HepG2 (cell line): ENCODE measurements at regions not wholly inside any gene's neighbourhood (a gene's known extent, or its start where the extent isn't known, plus 50 kb on each side); places are given as distances from the start of the nearest gene placed in this dataset.

Source experiments
- ATAC-seq: fragments of 200-7000 bp; cut with Tn5 transposase; 3 replicates; pipeline ENCODE4 v1.9.1; 2020; ENCODE audit warnings: mild to moderate bottlenecking, moderate library complexity
- BruUV-seq: library from RNA; stranded (reverse); fragments of 400-500 nt; replicated peaks from 2 replicates; lab custom pipeline; 2021; lab: Mats Ljungman, UMichigan
- CTCF ChIA-PET: fragments of 300-600 bp; formaldehyde crosslinking; extraction: SDS; loops from one replicate; lab custom pipeline; 2021; ENCODE audit warnings: low total read pairs, inconsistent platforms, low intra/inter-chr PET ratio; lab: Yijun Ruan, JAX
- POLR2A ChIA-PET: fragments of 350-600 bp; sonication (Branson Sonifier 250); formaldehyde crosslinking; loops from one replicate; lab custom pipeline; 2020; ENCODE audit warnings: antibody characterized with exemption, inconsistent platforms; lab: Yijun Ruan, JAX
- DNase-seq: peaks from one replicate; pipeline ENCODE4 v3.0.0-alpha.2; 2015; ENCODE audit warnings: low spot score
- FAIRE-seq: peaks from 3 replicates; lab custom pipeline; 2011; peaks lifted over from hg19 to GRCh38; lab: Jason Lieb, UNC
- H2AFZ ChIP-seq: one replicate; pipeline ENCODE4 v1.6.1; 2011; ENCODE audit warnings: low read length, inconsistent platforms
- H3K27ac ChIP-seq: fragments of 300-600 bp; 3 replicates; pipeline ENCODE4 v1.8.0; 2011; ENCODE audit warnings: mixed run types, mild to moderate bottlenecking, mixed read lengths, low read length, inconsistent platforms; ENCODE audit not compliant: insufficient read depth; ENCODE audit errors: extremely low read length
- H3K27me3 ChIP-seq, 2 experiments: fragments of 200-600 bp in 1 of 2; 2 replicates in 1 of 2; 3 replicates in 1 of 2; pipeline versions ENCODE4 v1.6.0 to v1.8.0; 2011; ENCODE audit warnings: low read length in 2 of 2, mild to moderate bottlenecking in 2 of 2, moderate library complexity in 2 of 2, inconsistent platforms in 1 of 2; ENCODE audit not compliant: insufficient read depth in 2 of 2, control insufficient read depth in 1 of 2
- H3K36me3 ChIP-seq, 2 experiments: fragments of 200-600 bp in 1 of 2; replicated peaks in 1 of 2; 2 replicates in 1 of 2; 3 replicates in 1 of 2; pipeline versions ENCODE4 v1.5.1 to v1.8.0; 2011; ENCODE audit warnings: low read length in 2 of 2, inconsistent platforms in 1 of 2; ENCODE audit not compliant: insufficient read depth in 2 of 2, control insufficient read depth in 1 of 2
- H3K4me1 ChIP-seq: 2 replicates; pipeline ENCODE4 v1.5.1; 2012; ENCODE audit warnings: low read length, inconsistent platforms; ENCODE audit not compliant: insufficient read depth
- H3K4me2 ChIP-seq: 2 replicates; pipeline ENCODE4 v1.6.0; 2011; ENCODE audit warnings: low read depth, low read length, inconsistent platforms
- H3K4me3 ChIP-seq, 3 experiments: fragments of 200-600 bp in 1 of 3; sonication (generic), shearing (Covaris generic) in 1 of 3; replicated peaks in 1 of 3; 2 replicates each; pipeline ENCODE4 v1.5.1; 2011 to 2016; ENCODE audit warnings: low read length in 3 of 3, inconsistent platforms in 2 of 3, low read depth in 2 of 3, mild to moderate bottlenecking in 2 of 3, control low read depth in 1 of 3, mixed read lengths in 1 of 3; ENCODE audit not compliant: insufficient read depth in 1 of 3
- H3K79me2 ChIP-seq: one replicate; pipeline ENCODE4 v1.6.1; 2011; ENCODE audit warnings: low read length, inconsistent platforms; ENCODE audit not compliant: insufficient read depth
- H3K9ac ChIP-seq: 2 replicates; pipeline ENCODE4 v1.6.0; 2011; ENCODE audit warnings: mild to moderate bottlenecking, low read depth, low read length, inconsistent platforms; ENCODE audit not compliant: insufficient read depth
- H3K9me3 ChIP-seq: 2 replicates; pipeline ENCODE4 v1.5.1; 2012; ENCODE audit warnings: mild to moderate bottlenecking, low read length
- H4K20me1 ChIP-seq: 2 replicates; pipeline ENCODE4 v1.6.0; 2011; ENCODE audit warnings: inconsistent platforms, mild to moderate bottlenecking, low read length, moderate library complexity; ENCODE audit not compliant: insufficient read depth
- EHMT2 ChIP-seq: fragments of 200-600 bp; sonication (generic); IDR thresholded peaks from 2 replicates; pipeline ENCODE4 v1.7.0; 2017; ENCODE audit warnings: antibody characterized with exemption, low read depth, low read length, borderline replicate concordance
- HNRNPK ChIP-seq: fragments of 200-400 bp; formaldehyde crosslinking; IDR thresholded peaks from 2 replicates; pipeline ENCODE4 v1.6.1; 2018; ENCODE audit warnings: low read length, low read depth, moderate library complexity, mild to moderate bottlenecking; ENCODE audit not compliant: poor library complexity, severe bottlenecking
- HNRNPLL ChIP-seq: fragments of 200-400 bp; formaldehyde crosslinking; IDR thresholded peaks from 2 replicates; pipeline ENCODE4 v1.6.1; 2017; ENCODE audit warnings: mild to moderate bottlenecking, low read depth, low read length; ENCODE audit not compliant: poor library complexity, severe bottlenecking
- SCMH1 ChIP-seq: sonication (generic); formaldehyde crosslinking; IDR thresholded peaks from 2 replicates; pipeline ENCODE4 v1.9.0; 2021; ENCODE audit warnings: missing genetic modification reagents, mild to moderate bottlenecking, borderline replicate concordance
- ZNF703 ChIP-seq: sonication (generic); formaldehyde crosslinking; IDR thresholded peaks from 2 replicates; pipeline ENCODE4 v1.5.1; 2020; ENCODE audit warnings: missing genetic modification reagents, mild to moderate bottlenecking, moderate library complexity, borderline replicate concordance
- WGBS: methylation state at CpG from one replicate; pipeline ENCODE4 v1.1.6; 2017; ENCODE audit warnings: low lambda C conversion rate; 5-methylcytosine and 5-hydroxymethylcytosine counted together
- in situ Hi-C: cut with HindIII; loops from 2 replicates; pipeline ENCODE4 v1.10.0; 2017; ENCODE audit warnings: low pct_unique_long_range_greater_than_20kb; ENCODE audit not compliant: extremely low pct_ligation_motif_present
- intact Hi-C: fragments of 100-400 bp; cut with micrococcal nuclease; formaldehyde crosslinking; loops from one replicate; pipeline ENCODE4 v1.10.0; 2022; ENCODE audit not compliant: unreplicated experiment
- TF ChIP-seq, protein P1 (sequence below): sonication (generic); formaldehyde crosslinking; IDR thresholded peaks from 2 replicates; pipeline ENCODE4 v1.5.0; 2020; ENCODE audit warnings: mild to moderate bottlenecking, missing genetic modification reagents, borderline replicate concordance

DNA sequence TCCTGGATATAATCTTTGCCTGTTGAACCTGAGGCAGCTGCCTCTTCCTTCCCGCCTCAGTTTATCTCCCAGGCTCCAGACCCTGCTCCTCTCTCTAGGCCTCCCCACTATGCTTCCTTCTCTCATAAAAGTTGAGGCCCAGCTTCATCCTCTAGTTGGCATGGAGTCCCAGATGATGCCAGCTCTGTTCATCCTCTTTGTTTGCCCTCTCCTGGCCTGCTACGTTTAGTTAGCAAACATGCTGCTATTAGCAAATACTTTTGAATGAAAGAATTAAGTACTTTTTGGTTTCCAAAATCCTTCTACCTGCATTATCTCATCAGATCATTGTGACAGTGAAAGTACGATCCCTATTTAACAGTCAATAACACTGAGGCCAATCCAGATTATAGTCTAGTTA, 472.5 kb downstream of the COG6 start:
- H3K27ac ChIP-seq: no peak overlapping the region
- TF ChIP-seq, protein P1, sequence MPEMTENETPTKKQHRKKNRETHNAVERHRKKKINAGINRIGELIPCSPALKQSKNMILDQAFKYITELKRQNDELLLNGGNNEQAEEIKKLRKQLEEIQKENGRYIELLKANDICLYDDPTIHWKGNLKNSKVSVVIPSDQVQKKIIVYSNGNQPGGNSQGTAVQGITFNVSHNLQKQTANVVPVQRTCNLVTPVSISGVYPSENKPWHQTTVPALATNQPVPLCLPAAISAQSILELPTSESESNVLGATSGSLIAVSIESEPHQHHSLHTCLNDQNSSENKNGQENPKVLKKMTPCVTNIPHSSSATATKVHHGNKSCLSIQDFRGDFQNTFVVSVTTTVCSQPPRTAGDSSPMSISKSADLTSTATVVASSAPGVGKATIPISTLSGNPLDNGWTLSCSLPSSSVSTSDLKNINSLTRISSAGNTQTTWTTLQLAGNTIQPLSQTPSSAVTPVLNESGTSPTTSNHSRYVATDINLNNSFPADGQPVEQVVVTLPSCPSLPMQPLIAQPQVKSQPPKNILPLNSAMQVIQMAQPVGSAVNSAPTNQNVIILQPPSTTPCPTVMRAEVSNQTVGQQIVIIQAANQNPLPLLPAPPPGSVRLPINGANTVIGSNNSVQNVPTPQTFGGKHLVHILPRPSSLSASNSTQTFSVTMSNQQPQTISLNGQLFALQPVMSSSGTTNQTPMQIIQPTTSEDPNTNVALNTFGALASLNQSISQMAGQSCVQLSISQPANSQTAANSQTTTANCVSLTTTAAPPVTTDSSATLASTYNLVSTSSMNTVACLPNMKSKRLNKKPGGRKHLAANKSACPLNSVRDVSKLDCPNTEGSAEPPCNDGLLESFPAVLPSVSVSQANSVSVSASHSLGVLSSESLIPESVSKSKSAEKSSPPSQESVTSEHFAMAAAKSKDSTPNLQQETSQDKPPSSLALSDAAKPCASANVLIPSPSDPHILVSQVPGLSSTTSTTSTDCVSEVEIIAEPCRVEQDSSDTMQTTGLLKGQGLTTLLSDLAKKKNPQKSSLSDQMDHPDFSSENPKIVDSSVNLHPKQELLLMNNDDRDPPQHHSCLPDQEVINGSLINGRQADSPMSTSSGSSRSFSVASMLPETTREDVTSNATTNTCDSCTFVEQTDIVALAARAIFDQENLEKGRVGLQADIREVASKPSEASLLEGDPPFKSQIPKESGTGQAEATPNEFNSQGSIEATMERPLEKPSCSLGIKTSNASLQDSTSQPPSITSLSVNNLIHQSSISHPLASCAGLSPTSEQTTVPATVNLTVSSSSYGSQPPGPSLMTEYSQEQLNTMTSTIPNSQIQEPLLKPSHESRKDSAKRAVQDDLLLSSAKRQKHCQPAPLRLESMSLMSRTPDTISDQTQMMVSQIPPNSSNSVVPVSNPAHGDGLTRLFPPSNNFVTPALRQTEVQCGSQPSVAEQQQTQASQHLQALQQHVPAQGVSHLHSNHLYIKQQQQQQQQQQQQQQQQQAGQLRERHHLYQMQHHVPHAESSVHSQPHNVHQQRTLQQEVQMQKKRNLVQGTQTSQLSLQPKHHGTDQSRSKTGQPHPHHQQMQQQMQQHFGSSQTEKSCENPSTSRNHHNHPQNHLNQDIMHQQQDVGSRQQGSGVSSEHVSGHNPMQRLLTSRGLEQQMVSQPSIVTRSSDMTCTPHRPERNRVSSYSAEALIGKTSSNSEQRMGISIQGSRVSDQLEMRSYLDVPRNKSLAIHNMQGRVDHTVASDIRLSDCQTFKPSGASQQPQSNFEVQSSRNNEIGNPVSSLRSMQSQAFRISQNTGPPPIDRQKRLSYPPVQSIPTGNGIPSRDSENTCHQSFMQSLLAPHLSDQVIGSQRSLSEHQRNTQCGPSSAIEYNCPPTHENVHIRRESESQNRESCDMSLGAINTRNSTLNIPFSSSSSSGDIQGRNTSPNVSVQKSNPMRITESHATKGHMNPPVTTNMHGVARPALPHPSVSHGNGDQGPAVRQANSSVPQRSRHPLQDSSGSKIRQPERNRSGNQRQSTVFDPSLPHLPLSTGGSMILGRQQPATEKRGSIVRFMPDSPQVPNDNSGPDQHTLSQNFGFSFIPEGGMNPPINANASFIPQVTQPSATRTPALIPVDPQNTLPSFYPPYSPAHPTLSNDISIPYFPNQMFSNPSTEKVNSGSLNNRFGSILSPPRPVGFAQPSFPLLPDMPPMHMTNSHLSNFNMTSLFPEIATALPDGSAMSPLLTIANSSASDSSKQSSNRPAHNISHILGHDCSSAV (CRISPR knock-in tag): no peak
- TF ChIP-seq ZNF703 (CRISPR knock-in tag) (no peak), HNRNPLL (no peak), EHMT2 (no peak), SCMH1 (CRISPR knock-in tag) (no peak), HNRNPK (no peak)
- TF ChIP-seq, all 625 proteins: peak for 0
- FAIRE-seq (no peak), DNase-seq (no peak), ATAC-seq (no peak)
- H3K27me3 ChIP-seq: no peaks in the 10 kb centered on the region
- no peak overlapping the region for H3K4me2 ChIP-seq
- in situ Hi-C loops: no loop called here
- intact Hi-C loops: no loop called here
- H4K20me1 ChIP-seq: no peaks in the 10 kb centered on the region
- H2AFZ ChIP-seq: no peak overlapping the region
- peaks cover 11% of the 10 kb centered on the region for H3K4me1 ChIP-seq
- CTCF ChIA-PET: no interaction called here
- no peaks in the 10 kb centered on the region for H3K36me3 ChIP-seq
- WGBS: 30% methylated on average over 3 of the region's 3 CpGs
- H3K9ac ChIP-seq: no peak overlapping the region
- POLR2A ChIA-PET: no interaction called here
- H3K9me3 ChIP-seq: peaks cover 8% of the 10 kb centered on the region; the same call in 1 of the 2 replicates
- no TSS peak for BruUV-seq
- no peaks in the 10 kb centered on the region for H3K79me2 ChIP-seq
- H3K4me3 ChIP-seq: no peak overlapping the region
